ENCODE measurements at regions not wholly inside any gene's neighbourhood (a gene's known extent, or its start where the extent isn't known, plus 50 kb on each side); places are given as distances from the start of the nearest gene placed in this dataset.

- TF ChIP-seq, protein P1, sequence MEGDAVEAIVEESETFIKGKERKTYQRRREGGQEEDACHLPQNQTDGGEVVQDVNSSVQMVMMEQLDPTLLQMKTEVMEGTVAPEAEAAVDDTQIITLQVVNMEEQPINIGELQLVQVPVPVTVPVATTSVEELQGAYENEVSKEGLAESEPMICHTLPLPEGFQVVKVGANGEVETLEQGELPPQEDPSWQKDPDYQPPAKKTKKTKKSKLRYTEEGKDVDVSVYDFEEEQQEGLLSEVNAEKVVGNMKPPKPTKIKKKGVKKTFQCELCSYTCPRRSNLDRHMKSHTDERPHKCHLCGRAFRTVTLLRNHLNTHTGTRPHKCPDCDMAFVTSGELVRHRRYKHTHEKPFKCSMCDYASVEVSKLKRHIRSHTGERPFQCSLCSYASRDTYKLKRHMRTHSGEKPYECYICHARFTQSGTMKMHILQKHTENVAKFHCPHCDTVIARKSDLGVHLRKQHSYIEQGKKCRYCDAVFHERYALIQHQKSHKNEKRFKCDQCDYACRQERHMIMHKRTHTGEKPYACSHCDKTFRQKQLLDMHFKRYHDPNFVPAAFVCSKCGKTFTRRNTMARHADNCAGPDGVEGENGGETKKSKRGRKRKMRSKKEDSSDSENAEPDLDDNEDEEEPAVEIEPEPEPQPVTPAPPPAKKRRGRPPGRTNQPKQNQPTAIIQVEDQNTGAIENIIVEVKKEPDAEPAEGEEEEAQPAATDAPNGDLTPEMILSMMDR (IDR thresholded peaks at IDR 0.05 in 2 of 3, conservative IDR thresholded peaks at IDR 0.05 in 1 of 3; ENCODE audit: borderline replicate concordance in 1 of 3, insufficient read depth in 1 of 3, low read depth in 2 of 3, low read length in 2 of 3) = no peak
- no peak overlapping the region for H3K9ac ChIP-seq (ENCODE audit: low read length)
- ATAC-seq (no peak), DNase-seq (ENCODE audit: low read depth, low spot score) (no peak)
- no TSS peak for BruUV-seq (replicated peaks)
- H3K27ac ChIP-seq (ENCODE audit: low read depth, low read length) = no peak overlapping the region
- no peak overlapping the region for H3K4me3 ChIP-seq (replicated peaks in 1 of 2; ENCODE audit: low read depth in 1 of 2, low read length in 2 of 2)
- no peak overlapping the region for H3K4me2 ChIP-seq (ENCODE audit: low read length)
- no peaks in the 10 kb centered on the region for H3K9me2 ChIP-seq (ENCODE audit: insufficient read depth)
- no peaks in the 10 kb centered on the region for H3K9me3 ChIP-seq (ENCODE audit: control insufficient read depth in 1 of 2, insufficient read depth in 1 of 2, low read depth in 1 of 2, low read length in 2 of 2)
- RAD21 ChIA-PET (ENCODE audit: low non-redundant PET in 1 of 2, low total read pairs in 2 of 2, uncharacterized antibody in 2 of 2, unreplicated experiment in 2 of 2) = no interaction called here
- CTCF ChIA-PET = no interaction called here
- H4K20me1 ChIP-seq (ENCODE audit: insufficient read depth) = no peaks in the 10 kb centered on the region
- intact Hi-C loops (cut with micrococcal nuclease) = no loop called here
- POLR2A ChIA-PET = no interaction called here
- peaks cover 13% of the 10 kb centered on the region; the same call in 1 of the 2 replicates for H3K27me3 ChIP-seq (ENCODE audit: insufficient read depth, low read length)
- H3K36me3 ChIP-seq (ENCODE audit: control insufficient read depth in 1 of 2, insufficient read depth in 2 of 2, low read length in 2 of 2) = no peaks in the 10 kb centered on the region
- H2AFZ ChIP-seq (ENCODE audit: low read depth, low read length, poor library complexity, severe bottlenecking) = no peak overlapping the region
- no peaks in the 10 kb centered on the region for H3K4me1 ChIP-seq (ENCODE audit: control insufficient read depth in 1 of 2, insufficient read depth in 2 of 2, low read length in 2 of 2)
- no peaks in the 10 kb centered on the region for H3K79me2 ChIP-seq (ENCODE audit: insufficient read depth, low read length)
Observed at GRCh38 chr13:108566413-108567170, 62.8 kb upstream of the MYO16 start.

GRCh38 chr13:108572782-108573211 is 56.6 kb upstream of the MYO16 start:
- Histone ChIP-seq H3K4me2 (ENCODE audit: low read length) (no peak overlapping the region), H2AFZ (ENCODE audit: low read depth, low read length, poor library complexity, severe bottlenecking) (no peak overlapping the region), H3K9me3 (ENCODE audit: control insufficient read depth in 1 of 2, insufficient read depth in 1 of 2, low read depth in 1 of 2, low read length in 2 of 2) (no peaks in the 10 kb centered on the region), H3K27ac (ENCODE audit: low read depth, low read length) (no peak overlapping the region), H3K4me3 (replicated peaks in 1 of 2; ENCODE audit: low read depth in 1 of 2, low read length in 2 of 2) (no peak overlapping the region), H3K9me2 (ENCODE audit: insufficient read depth) (no peaks in the 10 kb centered on the region), H3K9ac (ENCODE audit: low read length) (no peak overlapping the region), H3K79me2 (ENCODE audit: insufficient read depth, low read length) (no peaks in the 10 kb centered on the region), H4K20me1 (ENCODE audit: insufficient read depth) (no peaks in the 10 kb centered on the region), H3K27me3 (ENCODE audit: insufficient read depth, low read length) (peaks cover 3% of the 10 kb centered on the region; the same call in 1 of the 2 replicates), H3K4me1 (ENCODE audit: control insufficient read depth in 1 of 2, insufficient read depth in 2 of 2, low read length in 2 of 2) (no peaks in the 10 kb centered on the region), H3K36me3 (ENCODE audit: control insufficient read depth in 1 of 2, insufficient read depth in 2 of 2, low read length in 2 of 2) (no peaks in the 10 kb centered on the region)
- ChIA-PET RAD21 (ENCODE audit: low non-redundant PET in 1 of 2, low total read pairs in 2 of 2, uncharacterized antibody in 2 of 2, unreplicated experiment in 2 of 2) (no interaction called here), CTCF (no interaction called here), POLR2A (no interaction called here)
- ATAC-seq (no peak), DNase-seq (ENCODE audit: low read depth, low spot score) (no peak)
- TF ChIP-seq RAD21 (IDR thresholded peaks at IDR 0.05; ENCODE audit: low read depth) = no peak
- no peak for TF ChIP-seq JUND (IDR thresholded peaks at IDR 0.05)
- TF ChIP-seq ZFX (IDR thresholded peaks at IDR 0.05) = no peak
- TF ChIP-seq SP1 (IDR thresholded peaks at IDR 0.05; ENCODE audit: low read depth) = no peak
- no peak for TF ChIP-seq EZH2phosphoT487 (IDR thresholded peaks at IDR 0.05; ENCODE audit: borderline replicate concordance)
- TF ChIP-seq, protein P1 (IDR thresholded peaks at IDR 0.05 in 2 of 3, conservative IDR thresholded peaks at IDR 0.05 in 1 of 3; ENCODE audit: borderline replicate concordance in 1 of 3, insufficient read depth in 1 of 3, low read depth in 2 of 3, low read length in 2 of 3) = no peak
- no peak for TF ChIP-seq ELF1 (IDR thresholded peaks at IDR 0.05; ENCODE audit: borderline replicate concordance, low read depth)
- no peak for TF ChIP-seq CBX3 (IDR thresholded peaks at IDR 0.05; ENCODE audit: low read depth)
- BruUV-seq (replicated peaks) = no TSS peak
- intact Hi-C loops (cut with micrococcal nuclease) = no loop called here

Data from HCT116 (cell line).